ENCODE measurements at regions not wholly inside any gene's neighbourhood (a gene's known extent, or its start where the extent isn't known, plus 50 kb on each side); places are given as distances from the start of the nearest gene placed in this dataset.
"Not testable (repeated sequence)": the region's sequence is repeated elsewhere in the genome, so short reads cannot be mapped to it uniquely, and the experiment has no call there.

DNA sequence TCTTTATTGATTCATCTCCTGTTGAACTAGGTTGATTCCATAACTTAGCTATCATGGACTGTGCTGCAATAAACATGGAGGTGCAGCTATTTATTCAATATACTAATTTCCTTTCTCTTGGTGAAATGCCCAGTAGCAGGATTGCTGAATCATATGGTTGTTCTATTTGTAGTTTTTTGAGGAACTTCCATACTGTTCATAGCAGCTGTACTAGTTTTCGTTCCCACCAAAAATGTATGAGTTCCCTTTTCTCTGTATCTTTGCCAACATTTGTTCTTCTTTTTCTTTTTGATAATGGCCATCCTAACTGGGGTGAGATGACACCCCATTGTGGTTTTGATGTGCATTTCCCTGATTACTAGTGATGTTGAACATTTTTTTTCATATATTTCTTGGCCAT lies 87.2 kb upstream of the NAV2 start:
- DNase-seq (ENCODE audit: low read depth), result no peak

DNA sequence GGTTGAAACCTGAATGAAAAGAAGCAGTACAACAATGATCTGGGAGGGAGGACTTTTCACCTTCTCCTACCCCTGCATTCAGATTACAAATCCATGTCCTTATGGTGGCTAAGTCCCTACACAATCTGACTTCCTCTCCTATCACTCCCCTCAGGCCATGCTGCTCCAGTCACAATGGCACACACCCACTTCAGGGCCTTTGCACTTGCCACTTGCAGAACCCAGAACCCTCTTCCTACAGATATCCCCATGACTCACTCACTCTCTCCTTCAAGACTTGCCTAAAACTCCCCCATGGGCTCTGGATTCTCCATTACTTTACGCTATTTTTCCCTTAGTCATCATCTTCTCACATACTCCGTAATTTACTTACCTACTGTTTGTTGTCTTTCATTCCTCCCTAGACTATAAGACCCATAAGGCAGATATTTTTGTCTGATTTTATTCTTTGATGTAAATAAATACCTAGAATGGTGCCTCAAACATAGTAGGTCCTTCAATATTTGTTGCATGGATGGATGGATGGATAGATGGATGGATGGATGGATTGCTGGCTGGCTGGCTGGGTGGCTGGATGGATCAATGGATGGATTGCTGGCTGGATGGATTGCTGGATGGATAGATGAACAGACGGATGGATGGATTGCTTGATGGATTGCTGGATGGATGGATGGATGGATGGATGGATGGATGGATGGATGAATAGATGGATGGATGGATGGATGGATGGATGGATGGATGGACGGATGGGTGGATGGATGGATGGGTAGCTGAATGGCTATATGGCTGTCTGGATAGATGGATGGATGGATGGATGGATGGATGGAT lies 94.7 kb upstream of the NAV2 start:
- no peak for DNase-seq (ENCODE audit: low read depth)

DNA sequence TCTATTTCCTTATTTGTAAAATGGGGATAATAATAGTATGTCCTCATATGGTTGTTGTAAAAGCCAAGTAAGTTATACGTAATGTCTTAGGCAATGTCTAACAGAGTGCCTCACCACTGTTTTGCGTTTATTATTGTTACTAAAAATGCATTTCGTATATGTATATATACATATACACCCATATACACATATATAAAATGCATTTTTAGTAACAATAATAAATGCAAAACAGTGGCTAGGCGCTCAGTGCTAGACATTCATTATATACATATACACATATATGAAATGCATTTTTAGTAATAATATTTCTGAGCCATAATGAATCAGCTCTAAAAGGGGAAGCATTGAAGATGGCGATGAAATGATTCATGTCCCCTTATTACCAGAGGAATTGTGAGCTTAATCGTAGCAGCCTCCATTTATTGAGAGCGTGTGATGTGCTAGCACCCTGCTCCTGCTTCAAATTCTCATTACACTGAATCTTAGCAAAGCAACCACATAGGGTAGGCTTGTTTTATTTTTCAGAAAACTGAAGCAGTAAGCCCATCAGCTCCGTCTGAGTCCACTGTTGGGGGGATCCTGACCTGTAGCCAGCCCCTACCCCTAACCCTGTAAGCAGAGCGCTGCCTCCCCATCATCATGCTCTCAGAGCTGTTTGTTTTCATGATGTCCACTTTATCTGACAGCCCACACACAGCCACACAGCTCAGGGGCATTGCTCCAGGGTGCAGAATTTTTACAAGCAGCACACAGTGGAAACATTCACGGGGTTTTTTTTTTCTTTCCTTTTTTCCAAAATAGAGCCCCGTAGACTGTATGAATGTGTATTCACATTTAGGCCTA lies 97.1 kb upstream of the NAV2 start:
- DNase-seq (ENCODE audit: low read depth), result no peak

GRCh38 chr11:19614370-19614940 lies 98.2 kb upstream of the NAV2 start:
- no peak for DNase-seq (ENCODE audit: low read depth)

- not testable (repeated sequence) for DNase-seq (ENCODE audit: low read depth)
These were observed 100.6 kb upstream of the NAV2 start for GRCh38 chr11:19612025-19612424.

GRCh38 chr11:19607656-19608360 lies 104.8 kb upstream of the NAV2 start:
- no peak for DNase-seq (ENCODE audit: low read depth)

DNA sequence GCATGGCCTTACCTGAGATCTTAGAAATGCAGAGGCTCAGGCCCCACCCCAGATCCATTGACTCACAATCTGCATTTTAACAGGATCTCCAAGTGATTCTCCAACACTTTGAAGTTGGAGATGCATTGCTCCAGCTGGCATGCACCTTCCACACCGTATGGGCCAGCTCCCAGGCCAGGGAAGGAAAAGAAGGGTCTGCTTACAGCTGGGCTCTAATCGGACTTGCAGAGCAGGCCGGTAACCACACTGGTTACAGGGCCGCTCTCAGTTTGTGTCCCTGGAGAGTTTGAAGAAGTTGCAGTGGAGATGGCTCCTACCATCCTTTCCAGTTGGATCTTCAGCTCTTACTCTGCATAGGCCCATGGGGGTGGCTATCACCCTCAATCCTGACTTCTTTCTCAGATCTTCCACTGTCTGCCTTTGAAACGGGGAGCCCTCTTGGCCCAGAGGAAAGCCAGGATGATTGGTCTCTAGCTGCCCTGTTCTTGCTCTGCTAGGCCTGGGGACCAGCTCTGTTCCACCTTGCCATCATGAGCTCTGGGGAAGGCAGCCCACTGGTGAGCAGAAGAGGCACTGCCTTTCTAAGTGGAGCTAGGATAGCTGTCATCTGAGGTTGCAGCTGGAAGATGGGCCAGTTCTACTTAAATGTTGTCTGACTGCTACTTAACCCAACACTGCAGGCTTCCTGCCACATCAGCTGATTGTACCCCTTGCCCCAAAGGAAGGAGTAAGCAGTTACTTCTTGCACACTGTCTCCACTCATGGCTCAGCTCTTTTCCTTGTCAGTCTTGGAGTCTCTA lies 105.6 kb upstream of the NAV2 start:
- no peak for DNase-seq (ENCODE audit: low read depth)

- no peak for DNase-seq (ENCODE audit: low read depth)
These were observed 106.9 kb upstream of the NAV2 start for GRCh38 chr11:19605520-19606371.

- no peak for DNase-seq (ENCODE audit: low read depth)
These were observed 107.8 kb upstream of the NAV2 start for GRCh38 chr11:19604679-19605375.

DNA sequence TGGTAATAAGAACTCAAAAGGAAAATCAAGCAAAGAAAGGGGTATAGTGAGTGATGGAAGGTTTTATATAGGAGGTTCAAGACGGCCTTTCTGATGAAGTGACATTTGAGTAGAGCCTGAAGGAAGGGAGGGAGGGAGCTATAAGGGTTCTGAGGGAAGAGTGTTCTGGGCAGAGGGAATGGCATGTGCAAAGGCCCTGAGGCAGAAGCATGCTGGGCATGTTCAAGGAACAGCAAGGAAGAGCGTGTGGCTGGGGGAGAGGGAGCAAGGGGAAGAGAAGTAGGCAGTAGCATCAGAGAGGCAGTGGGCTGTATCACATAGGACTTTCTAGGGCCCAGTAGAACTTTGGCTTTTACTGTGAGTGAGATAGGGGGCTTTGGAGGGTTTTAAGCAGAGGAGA lies 108.9 kb upstream of the NAV2 start:
- no peak for DNase-seq (ENCODE audit: low read depth)

DNA sequence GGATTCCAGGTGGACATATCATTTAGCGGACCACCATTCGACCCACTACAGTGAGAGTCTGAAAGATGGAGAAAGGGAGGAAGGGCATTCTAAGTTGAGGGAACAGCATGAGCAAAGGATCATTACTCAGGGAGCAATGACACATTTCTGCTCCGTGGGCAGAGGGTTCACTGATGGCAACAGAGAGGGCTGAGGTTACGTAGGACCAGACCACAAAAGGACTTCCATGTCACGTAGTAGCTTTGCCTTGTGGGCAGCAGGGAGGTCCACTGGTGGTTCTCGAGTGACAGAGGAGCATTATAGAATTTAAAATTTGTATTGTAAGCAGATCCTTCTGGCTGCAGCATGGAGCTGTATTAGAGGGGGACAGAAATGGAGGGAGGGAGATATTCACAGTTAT lies 109.7 kb upstream of the NAV2 start:
- DNase-seq (ENCODE audit: low read depth), result no peak

GRCh38 chr11:19602406-19602805 lies 110.2 kb upstream of the NAV2 start:
- DNase-seq (ENCODE audit: low read depth), result no peak

GRCh38 chr11:19601235-19601634 lies 111.4 kb upstream of the NAV2 start:
- no peak for DNase-seq (ENCODE audit: low read depth)

GRCh38 chr11:19599681-19600080 lies 113.0 kb upstream of the NAV2 start:
- DNase-seq (ENCODE audit: low read depth), result no peak

GRCh38 chr11:19598876-19599486 lies 113.7 kb upstream of the NAV2 start:
- no peak for DNase-seq (ENCODE audit: low read depth)

DNA sequence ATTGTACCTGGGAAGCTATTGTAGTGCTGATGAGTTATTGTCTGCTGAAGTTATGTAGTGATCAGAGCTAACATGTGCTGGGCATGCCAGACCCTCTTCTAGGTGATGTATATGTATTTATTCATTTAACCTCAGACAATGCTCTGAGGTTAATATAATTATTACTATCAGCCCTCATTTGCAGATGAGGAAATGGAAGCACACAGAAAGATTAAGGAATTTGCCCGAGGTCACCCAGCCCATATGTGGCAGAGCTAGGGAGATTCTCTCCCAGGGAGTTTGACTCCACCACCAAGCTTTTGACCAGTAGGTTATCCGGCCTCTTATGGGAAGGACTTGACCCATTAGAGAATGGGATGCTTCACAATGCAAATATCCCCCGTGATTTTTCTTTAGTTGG lies 114.2 kb upstream of the NAV2 start:
- DNase-seq (ENCODE audit: low read depth), result no peak

DNA sequence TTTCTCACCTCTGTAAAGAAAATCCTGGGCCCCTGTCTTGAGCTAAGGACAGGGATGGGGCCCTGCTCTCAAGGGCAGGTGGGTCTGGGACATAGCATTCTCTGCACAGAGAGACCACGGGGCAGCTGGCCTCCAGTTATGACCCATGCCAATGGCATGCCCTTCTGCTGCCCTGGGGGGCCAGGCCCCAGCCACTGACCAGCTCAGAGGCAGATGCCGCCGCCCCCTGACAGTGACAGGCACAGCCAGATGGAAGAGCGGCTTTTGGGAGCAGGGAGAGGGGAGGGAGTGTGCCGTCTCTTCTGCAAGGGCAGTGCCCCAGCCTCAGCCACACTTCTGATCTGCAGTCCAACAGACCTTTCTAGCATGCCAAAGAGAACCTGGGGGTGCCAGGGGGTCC lies 114.8 kb upstream of the NAV2 start:
- no peak for DNase-seq (ENCODE audit: low read depth)

GRCh38 chr11:19597206-19597605 lies 115.4 kb upstream of the NAV2 start:
- no peak for DNase-seq (ENCODE audit: low read depth)
